ENCODE measurements at regions not wholly inside any gene's neighbourhood (a gene's known extent, or its start where the extent isn't known, plus 50 kb on each side); places are given as distances from the start of the nearest gene placed in this dataset.

- TF ChIP-seq CBFB (IDR thresholded peaks at IDR 0.05; ENCODE audit: low read depth) (no peak), IRF3 (IDR thresholded peaks at IDR 0.05) (no peak), CTCF (IDR thresholded peaks at IDR 0.05 in 2 of 3, conservative IDR thresholded peaks at IDR 0.05 in 1 of 3; ENCODE audit: control insufficient read depth in 2 of 3, extremely low read depth in 1 of 3, insufficient read depth in 1 of 3, low read depth in 3 of 3, low read length in 3 of 3) (no peak), CBX3 (IDR thresholded peaks at IDR 0.05; ENCODE audit: borderline replicate concordance, low read depth) (no peak)
These were observed 370.6 kb downstream of the MAGEB5 start for GRCh38 chrX:26586570-26586969.

Data from GM12878 (cell line).